Stimulated activated naive B cell treated with anti-CD40 and anti-IgM and Interleukin-4, amounts not matched to agents 10 μg/mL and 1 μg/mL and 100 μg/mL, for 72 hours (primary cell): ENCODE measurements at regions not wholly inside any gene's neighbourhood (a gene's known extent, or its start where the extent isn't known, plus 50 kb on each side); places are given as distances from the start of the nearest gene placed in this dataset.
"Not testable (repeated sequence)": the region's sequence is repeated elsewhere in the genome, so short reads cannot be mapped to it uniquely, and the experiment has no call there.

Source experiments
- ATAC-seq, 2 donors: fragments of 150-1000 bp; cut with Tn5 transposase; replicated peaks; 2 replicates each; pipeline ENCODE4 v1.10.0; 2021; ENCODE audit warnings: moderate library complexity in 1 of 2
- DNase-seq: peaks from one replicate; pipeline ENCODE4 v3.0.0; 2021
- H3K27ac Mint-ChIP-seq: one replicate; pipeline ENCODE4 v1.8.0; 2022; ENCODE audit warnings: mild to moderate bottlenecking, mixed read lengths
- H3K27me3 Mint-ChIP-seq, 2 donors: one replicate each; pipeline ENCODE4 v1.8.0; 2022; ENCODE audit warnings: mixed read lengths in 2 of 2
- H3K36me3 Mint-ChIP-seq, 2 donors: one replicate each; pipeline ENCODE4 v1.8.0; 2022; ENCODE audit warnings: mixed read lengths in 2 of 2, mild to moderate bottlenecking in 1 of 2
- H3K4me1 Mint-ChIP-seq, 2 donors: one replicate each; pipeline ENCODE4 v1.8.0; 2022; ENCODE audit warnings: mixed read lengths in 2 of 2, mild to moderate bottlenecking in 1 of 2
- H3K4me3 Mint-ChIP-seq, 2 donors: one replicate each; pipeline ENCODE4 v1.8.0; 2022; ENCODE audit warnings: mild to moderate bottlenecking in 2 of 2, mixed read lengths in 2 of 2, moderate library complexity in 1 of 2
- H3K9me3 Mint-ChIP-seq, 2 donors: one replicate each; pipeline ENCODE4 v1.8.0; 2022; ENCODE audit warnings: mixed read lengths in 2 of 2, mild to moderate bottlenecking in 1 of 2

- Mint-ChIP-seq H3K27ac (no peak overlapping the region), H3K9me3 (no peaks in the 10 kb centered on the region), H3K27me3 (peaks cover 0 to 7% of the 10 kb centered on the region in 2 donors), H3K4me1 (no peaks in the 10 kb centered on the region), H3K4me3 (no peak overlapping the region), H3K36me3 (no peaks in the 10 kb centered on the region)
- DNase-seq, result no peak
- no peak for ATAC-seq
Observed at GRCh38 chr2:121147766-121148165, 137.2 kb downstream of the TFCP2L1 start.

- Mint-ChIP-seq H3K36me3 (no peaks in the 10 kb centered on the region), H3K4me3 (no peak overlapping the region), H3K4me1 (no peaks in the 10 kb centered on the region), H3K9me3 (no peaks in the 10 kb centered on the region), H3K27me3 (peaks cover 0 to under 1% of the 10 kb centered on the region in 2 donors), H3K27ac (no peak overlapping the region)
- ATAC-seq (no peak), DNase-seq (no peak)
Observed at GRCh38 chr2:121148481-121148880, 136.5 kb downstream of the TFCP2L1 start.

- no peaks in the 10 kb centered on the region for H3K4me1 Mint-ChIP-seq
- H3K27ac Mint-ChIP-seq, result no peak overlapping the region
- DNase-seq (no peak), ATAC-seq (no peak)
- no peaks in the 10 kb centered on the region for H3K9me3 Mint-ChIP-seq
- no peaks in the 10 kb centered on the region for H3K36me3 Mint-ChIP-seq
- no peak overlapping the region for H3K4me3 Mint-ChIP-seq
- no peaks in the 10 kb centered on the region for H3K27me3 Mint-ChIP-seq
Observed at GRCh38 chr2:121149384-121149783, 135.6 kb downstream of the TFCP2L1 start.

- Mint-ChIP-seq H3K4me3 (no peak overlapping the region), H3K4me1 (no peaks in the 10 kb centered on the region), H3K27me3 (no peaks in the 10 kb centered on the region), H3K9me3 (peaks cover 0 to 1% of the 10 kb centered on the region in 2 donors), H3K27ac (no peak overlapping the region), H3K36me3 (no peaks in the 10 kb centered on the region)
- DNase-seq, result no peak
- no peak for ATAC-seq
Observed at GRCh38 chr2:121150126-121150525, 134.9 kb downstream of the TFCP2L1 start.

- H3K4me3 Mint-ChIP-seq, result no peak overlapping the region
- H3K9me3 Mint-ChIP-seq, result peaks cover 0 to 3% of the 10 kb centered on the region in 2 donors
- DNase-seq (no peak), ATAC-seq (no peak)
- H3K4me1 Mint-ChIP-seq, result no peaks in the 10 kb centered on the region
- H3K27me3 Mint-ChIP-seq, result no peaks in the 10 kb centered on the region
- no peaks in the 10 kb centered on the region for H3K36me3 Mint-ChIP-seq
- H3K27ac Mint-ChIP-seq, result no peak overlapping the region
Observed at GRCh38 chr2:121150713-121151112, 134.3 kb downstream of the TFCP2L1 start.

- no peak for ATAC-seq
- no peaks in the 10 kb centered on the region for H3K27me3 Mint-ChIP-seq
- no peak for DNase-seq
- no peak overlapping the region for H3K27ac Mint-ChIP-seq
- H3K36me3 Mint-ChIP-seq, result no peaks in the 10 kb centered on the region
- H3K4me3 Mint-ChIP-seq, result no peak overlapping the region
- H3K4me1 Mint-ChIP-seq, result no peaks in the 10 kb centered on the region
- peaks cover 3% of the 10 kb centered on the region in 2 donors for H3K9me3 Mint-ChIP-seq
Observed at GRCh38 chr2:121151311-121152109, 133.5 kb downstream of the TFCP2L1 start.

GRCh38 chr2:121152861-121153260 is 132.1 kb downstream of the TFCP2L1 start:
- no peaks in the 10 kb centered on the region for H3K4me1 Mint-ChIP-seq
- no peak for ATAC-seq

GRCh38 chr2:121153516-121153915 is 131.5 kb downstream of the TFCP2L1 start:
- Mint-ChIP-seq H3K27ac (no peak overlapping the region), H3K36me3 (peaks cover 0 to 5% of the 10 kb centered on the region in 2 donors), H3K9me3 (peaks cover 15 to 18% of the 10 kb centered on the region in 2 donors), H3K4me1 (no peaks in the 10 kb centered on the region), H3K27me3 (no peaks in the 10 kb centered on the region), H3K4me3 (no peak overlapping the region)
- ATAC-seq, result no peak
- DNase-seq, result no peak

More at GRCh38 chr2:121152861-121153260, 132.1 kb downstream of the TFCP2L1 start:
- peaks cover 11 to 13% of the 10 kb centered on the region in 2 donors for H3K9me3 Mint-ChIP-seq
- DNase-seq, result no peak
- no peak overlapping the region for H3K27ac Mint-ChIP-seq
- peaks cover 0 to under 1% of the 10 kb centered on the region in 2 donors for H3K36me3 Mint-ChIP-seq
- H3K4me3 Mint-ChIP-seq, result no peak overlapping the region
- H3K27me3 Mint-ChIP-seq, result no peaks in the 10 kb centered on the region

- ATAC-seq (no peak), DNase-seq (no peak)
- no peaks in the 10 kb centered on the region for H3K4me1 Mint-ChIP-seq
- H3K4me3 Mint-ChIP-seq, result no peak overlapping the region
- H3K9me3 Mint-ChIP-seq, result peaks cover 15 to 23% of the 10 kb centered on the region in 2 donors
- H3K36me3 Mint-ChIP-seq, result peaks cover 0 to 5% of the 10 kb centered on the region in 2 donors
- no peak overlapping the region for H3K27ac Mint-ChIP-seq
- no peaks in the 10 kb centered on the region for H3K27me3 Mint-ChIP-seq
Observed at GRCh38 chr2:121155502-121156056, 129.4 kb downstream of the TFCP2L1 start.

GRCh38 chr2:121157481-121157880 is 127.5 kb downstream of the TFCP2L1 start:
- ATAC-seq, H3K27me3 Mint-ChIP-seq, H3K4me1 Mint-ChIP-seq, H3K4me3 Mint-ChIP-seq, H3K36me3 Mint-ChIP-seq, DNase-seq, H3K27ac Mint-ChIP-seq: not testable (repeated sequence)
- H3K9me3 Mint-ChIP-seq, result peaks cover 18 to 23% of the 10 kb centered on the region in 2 donors

GRCh38 chr2:121159291-121160071 is 125.5 kb downstream of the TFCP2L1 start:
- Mint-ChIP-seq H3K36me3 (peaks cover 0 to 5% of the 10 kb centered on the region in 2 donors), H3K4me1 (no peaks in the 10 kb centered on the region), H3K27ac (no peak overlapping the region), H3K27me3 (no peaks in the 10 kb centered on the region), H3K9me3 (peaks cover 21 to 23% of the 10 kb centered on the region in 2 donors), H3K4me3 (no peak overlapping the region)
- DNase-seq, result no peak
- no peak for ATAC-seq

GRCh38 chr2:121160366-121160765 is 124.6 kb downstream of the TFCP2L1 start:
- Mint-ChIP-seq H3K36me3 (peaks cover 0 to 5% of the 10 kb centered on the region in 2 donors), H3K4me1 (no peaks in the 10 kb centered on the region), H3K27ac (no peak overlapping the region), H3K27me3 (no peaks in the 10 kb centered on the region), H3K9me3 (peaks cover 18 to 23% of the 10 kb centered on the region in 2 donors), H3K4me3 (no peak overlapping the region)
- ATAC-seq (no peak), DNase-seq (no peak)

- H3K27me3 Mint-ChIP-seq, result no peaks in the 10 kb centered on the region
Observed at GRCh38 chr2:121161272-121161671, 123.7 kb downstream of the TFCP2L1 start.

GRCh38 chr2:121162893-121163292 is 122.1 kb downstream of the TFCP2L1 start:
- peaks cover 0 to 4% of the 10 kb centered on the region in 2 donors for H3K36me3 Mint-ChIP-seq
- H3K9me3 Mint-ChIP-seq, result peaks cover 10% of the 10 kb centered on the region in 2 donors
- H3K27me3 Mint-ChIP-seq, result no peaks in the 10 kb centered on the region
- H3K4me1 Mint-ChIP-seq, result no peaks in the 10 kb centered on the region
- H3K27ac Mint-ChIP-seq, result no peak overlapping the region
- DNase-seq (no peak), ATAC-seq (no peak)
- no peak overlapping the region for H3K4me3 Mint-ChIP-seq

More at GRCh38 chr2:121161272-121161671, 123.7 kb downstream of the TFCP2L1 start:
- Mint-ChIP-seq H3K36me3 (peaks cover 0 to 5% of the 10 kb centered on the region in 2 donors), H3K9me3 (peaks cover 18 to 20% of the 10 kb centered on the region in 2 donors), H3K4me1 (no peaks in the 10 kb centered on the region), H3K27ac (no peak overlapping the region), H3K4me3 (no peak overlapping the region)
- ATAC-seq (no peak), DNase-seq (no peak)
